Ishikawa (cell line): ENCODE measurements at regions not wholly inside any gene's neighbourhood (a gene's known extent, or its start where the extent isn't known, plus 50 kb on each side); places are given as distances from the start of the nearest gene placed in this dataset.

Experiments
- CEBPB ChIP-seq: IDR thresholded peaks from 2 replicates; pipeline ENCODE4 v1.6.1; 2012
- EGR1 ChIP-seq: IDR thresholded peaks from 2 replicates; pipeline ENCODE4 v1.6.1; 2012
- TF ChIP-seq, protein P1 (sequence below): IDR thresholded peaks from 2 replicates; pipeline ENCODE4 v1.6.1; 2012; ENCODE audit warnings: low read depth, mild to moderate bottlenecking

GRCh38 chr9:22657713-22658112 is 211.1 kb downstream of the DMRTA1 start:
- TF ChIP-seq, protein P1, sequence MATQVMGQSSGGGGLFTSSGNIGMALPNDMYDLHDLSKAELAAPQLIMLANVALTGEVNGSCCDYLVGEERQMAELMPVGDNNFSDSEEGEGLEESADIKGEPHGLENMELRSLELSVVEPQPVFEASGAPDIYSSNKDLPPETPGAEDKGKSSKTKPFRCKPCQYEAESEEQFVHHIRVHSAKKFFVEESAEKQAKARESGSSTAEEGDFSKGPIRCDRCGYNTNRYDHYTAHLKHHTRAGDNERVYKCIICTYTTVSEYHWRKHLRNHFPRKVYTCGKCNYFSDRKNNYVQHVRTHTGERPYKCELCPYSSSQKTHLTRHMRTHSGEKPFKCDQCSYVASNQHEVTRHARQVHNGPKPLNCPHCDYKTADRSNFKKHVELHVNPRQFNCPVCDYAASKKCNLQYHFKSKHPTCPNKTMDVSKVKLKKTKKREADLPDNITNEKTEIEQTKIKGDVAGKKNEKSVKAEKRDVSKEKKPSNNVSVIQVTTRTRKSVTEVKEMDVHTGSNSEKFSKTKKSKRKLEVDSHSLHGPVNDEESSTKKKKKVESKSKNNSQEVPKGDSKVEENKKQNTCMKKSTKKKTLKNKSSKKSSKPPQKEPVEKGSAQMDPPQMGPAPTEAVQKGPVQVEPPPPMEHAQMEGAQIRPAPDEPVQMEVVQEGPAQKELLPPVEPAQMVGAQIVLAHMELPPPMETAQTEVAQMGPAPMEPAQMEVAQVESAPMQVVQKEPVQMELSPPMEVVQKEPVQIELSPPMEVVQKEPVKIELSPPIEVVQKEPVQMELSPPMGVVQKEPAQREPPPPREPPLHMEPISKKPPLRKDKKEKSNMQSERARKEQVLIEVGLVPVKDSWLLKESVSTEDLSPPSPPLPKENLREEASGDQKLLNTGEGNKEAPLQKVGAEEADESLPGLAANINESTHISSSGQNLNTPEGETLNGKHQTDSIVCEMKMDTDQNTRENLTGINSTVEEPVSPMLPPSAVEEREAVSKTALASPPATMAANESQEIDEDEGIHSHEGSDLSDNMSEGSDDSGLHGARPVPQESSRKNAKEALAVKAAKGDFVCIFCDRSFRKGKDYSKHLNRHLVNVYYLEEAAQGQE = no peak
- TF ChIP-seq CEBPB = no peak
- no peak for TF ChIP-seq EGR1
